Testis (tissue), 2 donors: ENCODE measurements at regions not wholly inside any gene's neighbourhood (a gene's known extent, or its start where the extent isn't known, plus 50 kb on each side); places are given as distances from the start of the nearest gene placed in this dataset.

Experiments used
- POLR2A ChIP-seq: fragments of 450-650 bp; IDR thresholded peaks from one replicate; pipeline ENCODE4 v1.6.1; 2017; ENCODE audit warnings: antibody characterized with exemption, mild to moderate bottlenecking, moderate library complexity
- TF ChIP-seq, protein P1 (sequence below), 3 experiments: fragments of 450-650 bp in 2 of 3; fragments of 200-600 bp in 1 of 3; sonication (generic) in 1 of 3; IDR thresholded peaks; one replicate each; pipeline ENCODE4 v1.5.1; 2016 to 2019; ENCODE audit warnings: antibody characterized with exemption in 3 of 3, mild to moderate bottlenecking in 2 of 3, moderate library complexity in 1 of 3

DNA sequence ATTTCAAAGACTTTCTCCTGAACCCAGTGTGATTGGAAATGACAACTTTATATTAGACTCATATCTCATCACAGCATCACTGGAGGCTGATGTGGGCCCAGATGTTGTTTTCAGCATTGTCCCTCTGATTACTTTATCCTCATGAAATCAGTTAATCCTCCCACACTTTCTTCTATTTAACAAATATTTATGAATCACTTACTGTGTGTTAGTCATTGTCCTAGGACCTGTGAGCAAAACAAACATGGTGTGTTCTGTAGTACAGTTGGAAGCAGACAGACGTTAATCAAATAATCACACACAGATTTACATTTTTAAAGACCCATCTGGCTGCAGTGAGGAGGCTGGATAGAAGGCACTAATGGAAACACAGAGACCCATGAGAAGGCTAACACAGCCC is 383.7 kb downstream of the PRDM2 start:
- TF ChIP-seq, protein P1, sequence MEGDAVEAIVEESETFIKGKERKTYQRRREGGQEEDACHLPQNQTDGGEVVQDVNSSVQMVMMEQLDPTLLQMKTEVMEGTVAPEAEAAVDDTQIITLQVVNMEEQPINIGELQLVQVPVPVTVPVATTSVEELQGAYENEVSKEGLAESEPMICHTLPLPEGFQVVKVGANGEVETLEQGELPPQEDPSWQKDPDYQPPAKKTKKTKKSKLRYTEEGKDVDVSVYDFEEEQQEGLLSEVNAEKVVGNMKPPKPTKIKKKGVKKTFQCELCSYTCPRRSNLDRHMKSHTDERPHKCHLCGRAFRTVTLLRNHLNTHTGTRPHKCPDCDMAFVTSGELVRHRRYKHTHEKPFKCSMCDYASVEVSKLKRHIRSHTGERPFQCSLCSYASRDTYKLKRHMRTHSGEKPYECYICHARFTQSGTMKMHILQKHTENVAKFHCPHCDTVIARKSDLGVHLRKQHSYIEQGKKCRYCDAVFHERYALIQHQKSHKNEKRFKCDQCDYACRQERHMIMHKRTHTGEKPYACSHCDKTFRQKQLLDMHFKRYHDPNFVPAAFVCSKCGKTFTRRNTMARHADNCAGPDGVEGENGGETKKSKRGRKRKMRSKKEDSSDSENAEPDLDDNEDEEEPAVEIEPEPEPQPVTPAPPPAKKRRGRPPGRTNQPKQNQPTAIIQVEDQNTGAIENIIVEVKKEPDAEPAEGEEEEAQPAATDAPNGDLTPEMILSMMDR (IDR thresholded peaks at IDR 0.05): no peak
- no peak for TF ChIP-seq POLR2A
